Fibroblast of the conjunctiva (primary cell): ENCODE measurements at regions not wholly inside any gene's neighbourhood (a gene's known extent, or its start where the extent isn't known, plus 50 kb on each side); places are given as distances from the start of the nearest gene placed in this dataset.
A peak's percentile ranks its signal among the peaks of the same experiment; 100 is the strongest.

ENCODE experiments used
- DNase-seq: peaks from one replicate; pipeline ENCODE4 v3.0.0-alpha.2; 2010; ENCODE audit warnings: low read depth

GRCh38 chr5:38207343-38207742 is 51.0 kb upstream of the EGFLAM start:
- no peak for DNase-seq

- no peak for DNase-seq
Observed at GRCh38 chr5:38202741-38203140, 55.6 kb upstream of the EGFLAM start.

GRCh38 chr5:38200872-38201557 is 57.3 kb upstream of the EGFLAM start:
- no peak for DNase-seq

- DNase-seq, result no peak
Observed at GRCh38 chr5:38197118-38197517, 61.2 kb upstream of the EGFLAM start.

GRCh38 chr5:38193015-38193581 is 65.3 kb upstream of the EGFLAM start:
- DNase-seq, result peak; percentile 38

- DNase-seq, result no peak
Observed at GRCh38 chr5:38191693-38192092, 66.7 kb upstream of the EGFLAM start.

GRCh38 chr5:38190111-38190510 is 68.2 kb upstream of the EGFLAM start:
- DNase-seq, result no peak

GRCh38 chr5:38189081-38189504 is 69.3 kb upstream of the EGFLAM start:
- no peak for DNase-seq

GRCh38 chr5:38188591-38188990 is 69.8 kb upstream of the EGFLAM start:
- no peak for DNase-seq

GRCh38 chr5:38187532-38187931 is 70.8 kb upstream of the EGFLAM start:
- no peak for DNase-seq

- DNase-seq, result no peak
Observed at GRCh38 chr5:38184627-38185026, 73.7 kb upstream of the EGFLAM start.

GRCh38 chr5:38182991-38183390 is 75.4 kb upstream of the EGFLAM start:
- no peak for DNase-seq

GRCh38 chr5:38168029-38168428 is 90.3 kb upstream of the EGFLAM start:
- no peak for DNase-seq

- DNase-seq, result no peak
Observed at GRCh38 chr5:38167562-38167996, 90.8 kb upstream of the EGFLAM start.

- DNase-seq, result no peak
Observed at GRCh38 chr5:38166832-38167231, 91.5 kb upstream of the EGFLAM start.

- DNase-seq, result no peak
Observed at GRCh38 chr5:38165435-38165834, 92.9 kb upstream of the EGFLAM start.

- no peak for DNase-seq
Observed at GRCh38 chr5:38164776-38165399, 93.5 kb upstream of the EGFLAM start.

- no peak for DNase-seq
Observed at GRCh38 chr5:38163636-38164237, 94.6 kb upstream of the EGFLAM start.

GRCh38 chr5:38162625-38163024 is 95.7 kb upstream of the EGFLAM start:
- no peak for DNase-seq

- no peak for DNase-seq
Observed at GRCh38 chr5:38157024-38157423, 101.3 kb upstream of the EGFLAM start.

GRCh38 chr5:38154615-38155204 is 103.6 kb upstream of the EGFLAM start:
- DNase-seq, result no peak

GRCh38 chr5:38151878-38152277 is 106.5 kb upstream of the EGFLAM start:
- DNase-seq, result no peak

GRCh38 chr5:38149815-38150195 is 108.6 kb upstream of the EGFLAM start:
- no peak for DNase-seq
